K562 (cell line): ENCODE measurements at regions not wholly inside any gene's neighbourhood (a gene's known extent, or its start where the extent isn't known, plus 50 kb on each side); places are given as distances from the start of the nearest gene placed in this dataset.
"Not testable (repeated sequence)": the region's sequence is repeated elsewhere in the genome, so short reads cannot be mapped to it uniquely, and the experiment has no call there.

Experiments used
- RBBP5 ChIP-seq: fragments of 200-600 bp; sonication (generic); IDR thresholded peaks from 2 replicates; pipeline ENCODE4 v1.6.1; 2012; ENCODE audit warnings: borderline replicate concordance, mild to moderate bottlenecking, low read length, control low read depth, inconsistent platforms; ENCODE audit not compliant: insufficient read depth, poor library complexity, severe bottlenecking
- RUNX1 ChIP-seq: sonication (generic); IDR thresholded peaks from 2 replicates; pipeline ENCODE4 v1.6.1; 2016; ENCODE audit warnings: antibody characterized with exemption, low read depth
- TEAD1 ChIP-seq, 2 experiments: fragments of 450-650 bp in 1 of 2; sonication (generic) in 1 of 2; formaldehyde crosslinking; IDR thresholded peaks; 2 replicates each; pipeline versions ENCODE4 v1.4.0 to v1.8.0; 2020 to 2022; ENCODE audit warnings: mild to moderate bottlenecking in 2 of 2, missing genetic modification reagents in 1 of 2
- ZFPM2 ChIP-seq: fragments of 250-450 bp; sonication (Bioruptor Pico); IDR thresholded peaks from 2 replicates; pipeline ENCODE4 v1.5.1; 2022; ENCODE audit warnings: mild to moderate bottlenecking
- ZNF134 ChIP-seq: fragments of 250-450 bp; sonication (Bioruptor Pico); conservative IDR thresholded peaks from 2 replicates; pipeline ENCODE4 v1.4.0; 2020
- TF ChIP-seq, protein P1 (sequence below): fragments of 250-450 bp; sonication (Bioruptor Pico); IDR thresholded peaks from 2 replicates; pipeline ENCODE4 v1.5.1; 2021; ENCODE audit warnings: mild to moderate bottlenecking

DNA sequence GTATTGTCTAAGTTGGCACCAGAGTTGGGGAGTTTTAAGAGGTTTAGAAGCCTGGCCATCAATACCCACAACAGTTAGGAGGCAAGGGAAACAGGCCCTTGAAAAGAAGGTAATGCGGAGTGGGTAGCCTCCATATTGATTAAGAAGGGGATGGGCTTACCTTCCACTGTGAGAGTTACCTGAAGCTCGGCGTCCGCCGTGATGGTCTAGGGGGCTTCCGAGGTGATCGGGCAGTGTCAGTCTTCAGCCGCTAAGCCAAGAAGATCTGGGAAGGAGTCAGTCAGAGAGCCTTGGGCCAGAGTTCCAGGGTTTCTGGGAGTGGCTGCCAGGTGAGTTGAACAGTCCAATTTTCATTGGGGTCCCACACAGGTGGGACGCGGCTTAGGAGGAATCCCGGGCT is 1085.8 kb downstream of the PCDH9 start:
- not testable (repeated sequence) for TF ChIP-seq ZFPM2 (CRISPR knock-in tag); RBBP5; ZNF134 (CRISPR knock-in tag); TEAD1 (CRISPR knock-in tag; IDR thresholded peaks at IDR 0.05); RUNX1
- TF ChIP-seq, protein P1, sequence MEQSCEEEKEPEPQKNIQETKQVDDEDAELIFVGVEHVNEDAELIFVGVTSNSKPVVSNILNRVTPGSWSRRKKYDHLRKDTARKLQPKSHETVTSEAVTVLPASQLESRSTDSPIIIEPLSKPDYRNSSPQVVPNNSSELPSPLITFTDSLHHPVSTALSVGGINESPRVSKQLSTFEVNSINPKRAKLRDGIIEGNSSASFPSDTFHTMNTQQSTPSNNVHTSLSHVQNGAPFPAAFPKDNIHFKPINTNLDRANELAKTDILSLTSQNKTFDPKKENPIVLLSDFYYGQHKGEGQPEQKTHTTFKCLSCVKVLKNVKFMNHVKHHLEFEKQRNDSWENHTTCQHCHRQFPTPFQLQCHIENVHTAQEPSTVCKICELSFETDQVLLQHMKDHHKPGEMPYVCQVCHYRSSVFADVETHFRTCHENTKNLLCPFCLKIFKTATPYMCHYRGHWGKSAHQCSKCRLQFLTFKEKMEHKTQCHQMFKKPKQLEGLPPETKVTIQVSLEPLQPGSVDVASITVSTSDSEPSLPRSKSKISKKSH (CRISPR knock-in tag) = not testable (repeated sequence)
